Anterior cingulate cortex (tissue), 58 donors: ENCODE measurements at regions not wholly inside any gene's neighbourhood (a gene's known extent, or its start where the extent isn't known, plus 50 kb on each side); places are given as distances from the start of the nearest gene placed in this dataset.
"Not testable (repeated sequence)": the region's sequence is repeated elsewhere in the genome, so short reads cannot be mapped to it uniquely, and the experiment has no call there.

Experiments
- DNase-seq, 58 donors: peaks; one replicate each; lab custom pipeline; 2025; lab: John Stamatoyannopoulos, UW

- not testable (repeated sequence) for DNase-seq
These were observed 89.3 kb upstream of the SLC1A4 start for GRCh38 chr2:64899876-64900275.

DNA sequence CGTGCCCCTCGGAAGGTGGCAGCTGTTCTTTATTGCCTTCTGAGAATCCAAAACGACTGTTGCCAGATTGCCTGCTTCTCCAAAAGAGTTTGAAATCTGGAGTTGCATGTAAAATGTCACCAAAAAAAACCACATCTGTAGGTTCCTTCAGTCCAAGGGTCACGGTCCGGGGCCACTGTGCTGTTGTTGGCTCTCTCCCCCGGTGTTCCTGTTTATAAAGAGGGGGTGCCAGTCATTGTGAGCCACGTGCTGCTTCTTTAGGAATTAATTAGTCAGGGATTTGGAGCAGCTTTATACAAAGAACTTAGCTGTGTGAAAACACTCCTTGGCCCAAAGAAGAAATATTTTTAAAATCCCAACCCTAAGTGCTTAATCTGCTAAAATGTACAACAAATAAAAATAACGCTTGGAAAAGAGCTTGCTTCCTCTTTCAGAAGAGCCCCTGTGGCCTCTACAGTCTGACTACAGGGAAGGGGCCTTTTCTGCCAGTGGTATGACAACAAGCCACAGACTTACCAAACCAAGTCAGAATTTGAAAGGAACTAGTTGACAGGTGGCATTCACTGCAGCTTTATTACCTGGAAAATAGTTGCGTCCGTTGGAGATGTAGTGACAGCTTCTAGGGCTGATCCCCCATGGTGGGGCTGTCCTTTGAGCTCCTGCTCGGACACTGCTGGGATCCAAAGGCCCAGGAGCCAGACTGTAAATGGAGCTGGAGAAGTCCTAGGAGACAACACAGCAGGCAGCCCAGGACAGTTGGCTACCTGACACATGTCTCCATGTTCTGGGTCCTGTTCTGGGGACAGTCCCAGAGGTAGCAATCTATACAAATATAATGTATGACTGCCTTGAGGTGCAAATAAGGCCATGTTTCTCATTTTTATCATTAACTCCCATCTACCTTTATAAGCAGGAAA is 84.5 kb upstream of the SLC1A4 start:
- peak in 1 of 58 donors; percentile 2 for DNase-seq

DNA sequence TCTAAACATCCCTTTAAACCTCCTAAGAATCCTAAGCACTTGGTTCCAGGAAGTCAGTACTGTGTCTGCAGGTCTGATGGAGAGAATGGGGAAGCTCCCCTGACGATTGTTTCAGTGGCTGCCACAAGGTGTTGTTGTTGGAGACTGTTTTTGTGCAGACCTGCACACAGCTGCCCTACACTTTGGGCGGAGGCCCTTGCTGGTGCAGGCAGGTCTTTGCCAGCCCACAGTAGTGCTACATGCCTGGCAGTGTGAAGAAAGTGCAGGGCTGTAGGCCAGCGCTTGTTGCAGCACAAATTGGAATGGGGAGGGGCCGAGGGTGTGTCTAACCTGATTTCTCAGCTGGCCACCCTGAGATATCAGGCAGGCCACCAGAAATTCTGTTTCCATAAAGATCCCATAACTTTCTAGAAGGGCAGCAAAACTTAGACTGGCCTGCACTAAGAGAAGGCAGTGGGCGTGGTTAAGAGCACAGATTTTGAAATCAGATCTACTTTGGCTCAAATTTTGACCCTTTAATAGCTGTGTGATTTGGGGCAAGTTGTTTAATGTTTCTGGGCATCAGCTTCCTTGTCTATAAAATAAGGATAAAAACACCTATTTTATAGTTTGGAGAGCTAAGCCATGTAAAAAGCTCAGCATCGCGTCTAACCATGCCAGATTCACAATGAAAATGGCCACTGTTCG is 83.7 kb upstream of the SLC1A4 start:
- no peak for DNase-seq

DNA sequence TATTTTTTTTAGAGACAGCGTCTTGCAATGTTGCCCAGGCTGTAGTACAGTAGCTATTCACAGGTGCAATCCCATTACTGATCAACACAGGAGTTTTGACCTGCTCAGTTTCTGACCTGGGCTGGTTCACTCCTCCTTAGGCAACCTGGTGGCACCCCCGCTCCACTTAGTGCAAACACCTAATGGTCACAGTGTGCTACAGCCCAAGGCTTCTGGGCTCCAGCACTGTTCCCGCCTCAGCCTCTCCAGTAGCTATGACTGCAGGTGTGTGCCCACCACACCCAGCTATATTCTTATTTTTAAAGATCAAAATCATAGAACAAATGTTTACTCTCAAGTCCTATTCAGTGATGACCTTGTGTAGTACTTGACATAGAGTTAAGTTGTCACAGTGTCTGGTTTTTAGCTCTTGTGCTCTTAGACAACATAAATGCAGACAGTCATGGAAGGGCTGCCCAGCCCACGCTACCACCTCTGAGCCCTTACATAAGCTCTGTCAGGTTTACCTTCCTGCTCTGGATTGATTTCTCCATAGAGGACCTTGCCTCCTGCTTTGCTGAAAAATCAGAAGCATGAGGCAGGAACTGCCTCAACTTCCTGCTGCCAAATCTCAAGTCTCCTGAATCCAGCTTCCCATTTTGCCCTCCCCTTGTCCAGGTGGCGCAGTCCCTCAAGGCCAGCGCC is 82.2 kb upstream of the SLC1A4 start:
- no peak for DNase-seq

DNA sequence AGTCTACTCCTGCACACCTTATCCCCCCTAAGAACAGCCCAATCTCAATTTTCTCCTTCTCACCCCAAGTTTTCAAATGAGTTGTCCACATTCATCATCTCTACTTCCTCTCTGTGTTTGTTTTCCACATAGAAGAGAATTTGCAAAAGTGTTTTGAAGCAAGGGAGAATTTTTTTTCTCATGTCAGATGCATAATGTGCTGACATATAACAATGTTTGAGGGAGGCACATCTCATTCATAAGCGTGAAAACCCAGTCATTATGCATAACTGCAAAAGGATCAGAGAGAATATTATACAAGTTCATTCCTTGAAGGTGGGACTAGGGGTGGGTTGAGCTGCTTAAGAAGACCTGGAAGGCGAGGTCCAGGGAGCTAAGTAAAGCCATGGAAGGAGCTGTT is 80.8 kb upstream of the SLC1A4 start:
- DNase-seq, result no peak

GRCh38 chr2:64910523-64910922 is 78.7 kb upstream of the SLC1A4 start:
- no peak for DNase-seq

DNA sequence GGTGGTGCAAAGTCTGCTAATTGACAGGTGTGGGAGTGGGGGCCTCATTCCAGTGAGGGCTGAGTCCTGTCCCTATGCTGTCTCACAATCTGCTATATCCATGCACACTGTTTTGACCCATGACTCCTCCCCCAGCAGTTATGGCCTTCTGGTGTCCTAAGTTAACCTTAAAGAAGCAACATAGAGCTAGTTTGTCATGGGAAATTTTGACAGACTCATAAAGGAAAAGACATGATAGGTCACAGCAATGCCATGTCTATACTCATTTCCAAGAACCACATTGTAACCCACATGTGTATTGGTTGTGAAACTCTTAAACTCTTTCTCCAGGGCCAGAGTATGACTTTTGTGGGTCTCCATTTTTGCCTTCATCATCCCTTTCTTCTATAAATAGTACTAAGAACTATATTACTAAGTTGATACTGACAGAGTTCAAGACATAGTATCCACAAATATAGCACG is 78.2 kb upstream of the SLC1A4 start:
- no peak for DNase-seq

DNA sequence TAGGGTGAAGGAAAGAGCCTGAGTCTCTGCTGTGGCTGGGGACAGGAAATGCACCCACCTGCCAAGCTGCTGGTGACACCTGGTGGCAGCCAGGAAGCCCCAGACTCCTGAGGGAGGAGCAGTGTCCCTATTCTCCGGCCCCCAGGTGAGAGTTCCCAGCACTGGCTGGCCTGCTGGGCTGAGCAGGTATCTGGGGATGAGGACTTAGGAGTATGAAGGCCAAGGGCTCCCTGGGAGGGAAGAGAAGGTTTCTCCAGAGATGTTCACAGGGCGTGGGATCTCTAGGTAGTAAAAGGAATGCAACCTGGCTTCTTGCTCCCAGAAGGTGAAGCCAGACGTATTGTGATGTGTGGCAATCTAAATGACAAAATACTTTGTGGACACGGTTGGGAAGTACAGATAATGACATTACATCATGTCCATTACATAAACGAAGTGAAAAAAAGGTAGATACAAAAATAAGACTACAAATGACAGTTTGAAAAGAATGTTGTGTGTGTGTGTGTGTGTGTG is 75.8 kb upstream of the SLC1A4 start:
- no peak for DNase-seq

GRCh38 chr2:64914247-64914646 is 75.0 kb upstream of the SLC1A4 start:
- no peak for DNase-seq

DNA sequence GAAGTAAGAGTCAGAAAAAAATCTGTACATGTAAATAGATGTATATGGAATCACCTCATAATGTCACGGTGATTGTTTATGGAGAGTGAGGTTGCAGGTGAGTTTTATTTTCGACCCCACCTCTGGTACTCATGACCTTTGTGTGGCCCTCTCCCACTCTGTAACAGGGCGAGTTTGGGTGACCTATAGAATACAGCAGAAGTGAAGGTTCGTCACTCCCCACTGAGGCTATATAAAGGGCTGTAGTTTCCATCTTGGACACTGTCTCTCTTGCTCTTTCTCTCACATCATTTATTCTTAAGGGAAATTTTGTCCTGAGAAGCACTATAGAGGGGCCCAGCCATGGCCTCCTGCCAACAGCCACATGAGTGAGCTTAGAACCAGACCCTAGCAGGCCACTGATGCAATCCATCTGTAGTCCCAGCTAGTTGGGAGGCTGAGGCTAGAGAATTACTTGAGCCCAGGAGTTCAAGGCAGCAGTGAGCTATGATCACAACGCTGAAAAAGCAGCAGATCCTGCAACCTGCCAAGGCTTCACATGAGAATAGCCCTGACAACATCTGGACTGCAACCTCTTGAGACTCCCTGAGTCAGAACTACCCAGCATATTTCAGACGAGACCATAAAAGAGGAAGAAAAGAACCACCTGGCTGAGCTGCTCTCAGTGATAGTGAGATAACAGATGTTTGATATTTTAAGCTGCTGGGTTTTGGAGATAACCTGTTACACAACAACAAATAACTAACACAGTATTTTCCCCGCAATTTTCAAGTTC is 74.3 kb upstream of the SLC1A4 start:
- DNase-seq, result no peak

DNA sequence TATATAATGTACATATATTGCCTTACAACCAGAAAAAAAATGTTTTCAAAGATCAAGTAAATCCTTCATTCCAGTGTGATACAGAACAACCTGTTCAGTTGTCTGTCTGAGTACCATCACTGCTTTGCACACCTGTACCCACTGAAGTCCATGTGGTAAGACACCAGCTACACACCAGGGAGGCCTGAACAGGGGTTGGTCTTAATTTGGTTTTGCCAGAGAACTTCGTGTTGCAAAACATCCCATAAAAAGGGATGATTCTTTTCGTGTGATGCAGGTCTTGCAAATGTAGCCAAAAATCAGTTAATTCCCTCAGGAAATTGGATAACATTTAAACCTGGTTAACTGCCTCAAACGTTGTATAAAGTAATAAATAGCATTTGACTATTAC is 73.7 kb upstream of the SLC1A4 start:
- no peak for DNase-seq

GRCh38 chr2:64918220-64918886 is 70.8 kb upstream of the SLC1A4 start:
- DNase-seq, result no peak

GRCh38 chr2:64919261-64919660 is 69.9 kb upstream of the SLC1A4 start:
- no peak for DNase-seq

DNA sequence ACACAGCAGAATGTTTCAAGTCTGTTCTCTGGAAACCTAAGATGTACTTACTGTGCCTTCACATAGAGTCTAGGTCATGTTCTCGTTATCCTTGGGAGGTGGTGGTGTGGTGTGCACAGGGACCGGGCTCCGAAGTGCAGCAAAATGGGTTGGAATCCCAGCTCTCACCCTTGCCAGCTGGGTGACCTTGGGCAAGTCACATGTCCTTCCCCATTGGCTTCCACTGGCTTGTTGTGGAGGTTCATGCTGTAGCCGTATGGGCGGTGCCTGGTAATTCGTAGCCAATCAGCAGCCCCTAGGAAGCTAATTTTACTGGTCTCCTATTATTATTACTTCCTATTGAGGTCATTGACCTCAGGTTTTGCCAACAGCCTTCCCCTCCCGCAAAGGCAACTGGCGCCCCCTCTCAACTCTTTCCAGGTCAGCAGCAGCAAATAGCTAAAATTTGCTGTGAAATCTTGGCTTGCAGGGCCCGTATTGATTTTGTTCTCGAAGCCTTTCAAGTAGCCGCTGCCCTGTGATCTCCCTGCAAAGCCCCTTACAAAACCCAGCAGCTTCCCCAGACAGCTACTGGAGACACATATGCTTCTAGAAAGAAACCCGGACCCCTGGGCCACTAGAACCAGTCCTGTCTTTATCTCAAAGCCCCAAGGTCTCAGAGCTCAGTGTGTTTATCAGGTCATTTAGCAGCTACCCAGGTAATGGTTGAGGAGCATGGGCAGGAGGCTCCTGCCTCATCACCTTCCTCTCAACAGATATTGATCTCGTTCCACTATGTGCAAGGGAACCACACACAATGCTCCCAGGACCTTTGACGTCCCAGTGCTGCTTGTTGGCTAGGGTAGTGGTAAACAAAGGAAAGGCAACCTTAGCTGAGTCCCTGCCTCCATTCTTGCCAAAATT is 66.5 kb upstream of the SLC1A4 start:
- peak in 23 of 58 donors; percentile 5 to 68 (median 37) for DNase-seq

GRCh38 chr2:64923385-64923710 is 65.9 kb upstream of the SLC1A4 start:
- DNase-seq, result peak in 5 of 58 donors; percentile 21 to 65 (median 51)

DNA sequence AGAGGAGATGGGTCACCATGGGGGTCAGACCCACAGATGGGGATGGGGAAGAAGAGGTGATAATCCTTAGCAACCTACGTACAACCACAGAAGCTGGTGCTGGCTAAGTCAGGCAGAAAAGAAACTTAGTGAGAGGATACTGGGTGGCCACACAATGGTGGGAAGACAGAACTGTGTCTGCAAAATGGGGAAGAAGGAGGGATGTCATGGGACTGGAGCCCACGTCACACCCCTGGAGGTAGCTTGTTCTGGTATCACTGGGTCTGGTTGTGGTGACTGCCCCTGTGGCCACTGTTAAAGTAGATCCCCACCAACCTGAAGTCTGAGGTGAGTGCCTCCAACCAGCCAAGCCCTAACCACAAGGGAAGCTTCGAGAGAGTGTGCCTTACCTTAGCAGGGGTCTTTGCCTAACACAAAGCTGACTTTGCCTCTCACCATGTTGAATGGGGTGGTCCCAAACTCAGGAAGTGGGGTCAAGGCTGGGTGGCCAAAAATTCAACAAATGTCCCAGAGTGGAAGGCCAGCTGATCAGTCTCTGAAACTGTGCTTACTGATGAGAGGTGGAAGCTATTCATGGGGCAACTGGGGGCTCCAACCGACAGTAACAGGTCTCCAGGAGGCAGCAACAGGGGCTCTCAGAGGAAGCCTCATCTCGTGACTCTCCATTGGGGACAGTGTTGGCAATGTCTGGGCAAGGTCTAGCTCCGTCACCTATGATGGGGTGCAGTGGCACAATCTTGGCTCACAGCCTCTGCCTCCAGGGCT is 64.8 kb upstream of the SLC1A4 start:
- no peak for DNase-seq

DNA sequence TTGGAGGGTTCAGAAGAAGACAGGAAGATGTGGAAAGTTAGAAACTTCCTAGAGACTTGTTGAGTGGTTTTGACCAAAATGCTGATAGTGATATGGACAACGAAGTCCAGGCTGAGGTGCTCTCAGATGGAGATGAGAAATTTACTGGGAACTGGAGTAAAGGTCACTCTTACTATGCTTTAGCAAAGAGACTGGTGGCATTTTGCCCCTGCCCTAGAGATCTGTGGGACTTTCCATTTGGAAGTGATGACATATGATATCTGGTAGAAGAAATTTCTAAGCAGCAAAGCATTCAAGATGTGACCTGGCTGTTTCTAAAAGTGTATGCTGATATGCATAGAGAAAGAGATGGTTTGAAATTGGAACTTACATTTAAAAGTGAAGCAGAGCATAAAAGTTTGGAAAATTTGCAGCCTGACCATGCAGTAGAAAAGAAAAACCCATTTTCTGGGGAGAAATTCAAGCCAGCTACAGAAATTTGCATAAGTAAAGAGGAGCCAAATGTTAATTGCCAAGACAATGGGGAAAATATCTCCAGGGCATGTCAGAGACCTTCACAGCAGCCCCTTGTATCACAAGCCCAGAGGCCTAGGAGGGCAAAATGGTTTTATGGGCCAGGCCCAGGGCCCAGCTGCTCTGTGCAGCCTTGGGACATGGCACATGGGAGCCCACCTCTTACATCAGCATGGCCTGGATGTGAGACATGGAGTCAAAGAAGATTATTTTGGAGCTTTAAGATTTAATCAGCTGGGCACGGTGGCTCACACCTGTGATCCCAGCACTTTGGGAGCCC is 63.1 kb upstream of the SLC1A4 start:
- DNase-seq, result not testable (repeated sequence)
